HepG2 (cell line): ENCODE measurements at regions not wholly inside any gene's neighbourhood (a gene's known extent, or its start where the extent isn't known, plus 50 kb on each side); places are given as distances from the start of the nearest gene placed in this dataset.
A peak's percentile ranks its signal among the peaks of the same experiment; 100 is the strongest.

Experiments used
- ATAC-seq: fragments of 200-7000 bp; cut with Tn5 transposase; 3 replicates; pipeline ENCODE4 v1.9.1; 2020; ENCODE audit warnings: mild to moderate bottlenecking, moderate library complexity
- BruUV-seq: library from RNA; stranded (reverse); fragments of 400-500 nt; replicated peaks from 2 replicates; lab custom pipeline; 2021; lab: Mats Ljungman, UMichigan
- CTCF ChIA-PET: fragments of 300-600 bp; formaldehyde crosslinking; extraction: SDS; loops from one replicate; lab custom pipeline; 2021; ENCODE audit warnings: low total read pairs, inconsistent platforms, low intra/inter-chr PET ratio; lab: Yijun Ruan, JAX
- POLR2A ChIA-PET: fragments of 350-600 bp; sonication (Branson Sonifier 250); formaldehyde crosslinking; loops from one replicate; lab custom pipeline; 2020; ENCODE audit warnings: antibody characterized with exemption, inconsistent platforms; lab: Yijun Ruan, JAX
- DNase-seq: peaks from one replicate; pipeline ENCODE4 v3.0.0-alpha.2; 2015; ENCODE audit warnings: low spot score
- FAIRE-seq: peaks from 3 replicates; lab custom pipeline; 2011; peaks lifted over from hg19 to GRCh38; lab: Jason Lieb, UNC
- H2AFZ ChIP-seq: one replicate; pipeline ENCODE4 v1.6.1; 2011; ENCODE audit warnings: low read length, inconsistent platforms
- H3K27ac ChIP-seq: fragments of 300-600 bp; 3 replicates; pipeline ENCODE4 v1.8.0; 2011; ENCODE audit warnings: mixed run types, mild to moderate bottlenecking, mixed read lengths, low read length, inconsistent platforms; ENCODE audit not compliant: insufficient read depth; ENCODE audit errors: extremely low read length
- H3K27me3 ChIP-seq, 2 experiments: fragments of 200-600 bp in 1 of 2; 2 replicates in 1 of 2; 3 replicates in 1 of 2; pipeline versions ENCODE4 v1.6.0 to v1.8.0; 2011; ENCODE audit warnings: low read length in 2 of 2, mild to moderate bottlenecking in 2 of 2, moderate library complexity in 2 of 2, inconsistent platforms in 1 of 2; ENCODE audit not compliant: insufficient read depth in 2 of 2, control insufficient read depth in 1 of 2
- H3K36me3 ChIP-seq, 2 experiments: fragments of 200-600 bp in 1 of 2; replicated peaks in 1 of 2; 2 replicates in 1 of 2; 3 replicates in 1 of 2; pipeline versions ENCODE4 v1.5.1 to v1.8.0; 2011; ENCODE audit warnings: low read length in 2 of 2, inconsistent platforms in 1 of 2; ENCODE audit not compliant: insufficient read depth in 2 of 2, control insufficient read depth in 1 of 2
- H3K4me1 ChIP-seq: 2 replicates; pipeline ENCODE4 v1.5.1; 2012; ENCODE audit warnings: low read length, inconsistent platforms; ENCODE audit not compliant: insufficient read depth
- H3K4me2 ChIP-seq: 2 replicates; pipeline ENCODE4 v1.6.0; 2011; ENCODE audit warnings: low read depth, low read length, inconsistent platforms
- H3K4me3 ChIP-seq, 3 experiments: fragments of 200-600 bp in 1 of 3; sonication (generic), shearing (Covaris generic) in 1 of 3; replicated peaks in 1 of 3; 2 replicates each; pipeline ENCODE4 v1.5.1; 2011 to 2016; ENCODE audit warnings: low read length in 3 of 3, inconsistent platforms in 2 of 3, low read depth in 2 of 3, mild to moderate bottlenecking in 2 of 3, control low read depth in 1 of 3, mixed read lengths in 1 of 3; ENCODE audit not compliant: insufficient read depth in 1 of 3
- H3K79me2 ChIP-seq: one replicate; pipeline ENCODE4 v1.6.1; 2011; ENCODE audit warnings: low read length, inconsistent platforms; ENCODE audit not compliant: insufficient read depth
- H3K9ac ChIP-seq: 2 replicates; pipeline ENCODE4 v1.6.0; 2011; ENCODE audit warnings: mild to moderate bottlenecking, low read depth, low read length, inconsistent platforms; ENCODE audit not compliant: insufficient read depth
- H3K9me3 ChIP-seq: 2 replicates; pipeline ENCODE4 v1.5.1; 2012; ENCODE audit warnings: mild to moderate bottlenecking, low read length
- H4K20me1 ChIP-seq: 2 replicates; pipeline ENCODE4 v1.6.0; 2011; ENCODE audit warnings: inconsistent platforms, mild to moderate bottlenecking, low read length, moderate library complexity; ENCODE audit not compliant: insufficient read depth
- ATF1 ChIP-seq: IDR thresholded peaks from 2 replicates; pipeline ENCODE4 v1.6.1; 2016; ENCODE audit warnings: mild to moderate bottlenecking, control low read depth
- CAMTA2 ChIP-seq: sonication (generic); formaldehyde crosslinking; IDR thresholded peaks from 2 replicates; pipeline ENCODE4 v1.4.0; 2020; ENCODE audit warnings: mild to moderate bottlenecking, missing genetic modification reagents, borderline replicate concordance
- CBX1 ChIP-seq: IDR thresholded peaks from one replicate; pipeline ENCODE4 v1.6.1; 2016; ENCODE audit warnings: antibody characterized with exemption, low read depth
- CEBPB ChIP-seq: IDR thresholded peaks from 2 replicates; pipeline ENCODE4 v1.6.1; 2011; ENCODE audit warnings: low read depth, low read length, improper control_type of control experiment, borderline replicate concordance
- CEBPG ChIP-seq: IDR thresholded peaks from 2 replicates; pipeline ENCODE4 v1.6.1; 2016
- CHD2 ChIP-seq: IDR thresholded peaks from 2 replicates; pipeline ENCODE4 v1.6.1; 2011; ENCODE audit warnings: low read depth, low read length, improper control_type of control experiment
- GATAD2A ChIP-seq: IDR thresholded peaks from 2 replicates; pipeline ENCODE4 v1.6.1; 2016
- IRF2 ChIP-seq: IDR thresholded peaks from 2 replicates; pipeline ENCODE4 v1.6.1; 2018; ENCODE audit warnings: missing genetic modification reagents, missing compliant biosample characterization
- KMT2B ChIP-seq: IDR thresholded peaks from 2 replicates; pipeline ENCODE4 v1.6.1; 2016; ENCODE audit warnings: missing genetic modification reagents, missing compliant biosample characterization
- MXD4 ChIP-seq: IDR thresholded peaks from 2 replicates; pipeline ENCODE4 v1.6.1; 2016; ENCODE audit warnings: mild to moderate bottlenecking, missing biosample characterization, missing genetic modification reagents
- PITX1 ChIP-seq: sonication (generic); formaldehyde crosslinking; IDR thresholded peaks from 2 replicates; pipeline ENCODE4 v1.5.1; 2020; ENCODE audit warnings: mild to moderate bottlenecking, missing genetic modification reagents
- ZFX ChIP-seq: sonication (generic); formaldehyde crosslinking; IDR thresholded peaks from 2 replicates; pipeline ENCODE4 v1.4.0; 2020; ENCODE audit warnings: mild to moderate bottlenecking, low read depth, missing genetic modification reagents, moderate library complexity
- ZNF232 ChIP-seq: sonication (generic); formaldehyde crosslinking; IDR thresholded peaks from 2 replicates; pipeline ENCODE4 v1.4.0; 2020; ENCODE audit warnings: missing genetic modification reagents, borderline replicate concordance
- ZNF354B ChIP-seq: sonication (generic); formaldehyde crosslinking; IDR thresholded peaks from 2 replicates; pipeline ENCODE4 v1.8.0; 2022; ENCODE audit warnings: mild to moderate bottlenecking, missing genetic modification reagents
- ZNF703 ChIP-seq: sonication (generic); formaldehyde crosslinking; IDR thresholded peaks from 2 replicates; pipeline ENCODE4 v1.5.1; 2020; ENCODE audit warnings: missing genetic modification reagents, mild to moderate bottlenecking, moderate library complexity, borderline replicate concordance
- ZNF781 ChIP-seq: sonication (generic); formaldehyde crosslinking; IDR thresholded peaks from 2 replicates; pipeline ENCODE4 v1.5.1; 2020; ENCODE audit warnings: borderline replicate concordance, mild to moderate bottlenecking, missing genetic modification reagents; ENCODE audit errors: not compliant biosample characterization
- ZNF839 ChIP-seq: sonication (generic); formaldehyde crosslinking; IDR thresholded peaks from 2 replicates; pipeline ENCODE4 v1.4.0; 2020; ENCODE audit warnings: missing genetic modification reagents, mild to moderate bottlenecking, borderline replicate concordance
- WGBS: methylation state at CpG from one replicate; pipeline ENCODE4 v1.1.6; 2017; ENCODE audit warnings: low lambda C conversion rate; 5-methylcytosine and 5-hydroxymethylcytosine counted together
- in situ Hi-C: cut with HindIII; loops from 2 replicates; pipeline ENCODE4 v1.10.0; 2017; ENCODE audit warnings: low pct_unique_long_range_greater_than_20kb; ENCODE audit not compliant: extremely low pct_ligation_motif_present
- intact Hi-C: fragments of 100-400 bp; cut with micrococcal nuclease; formaldehyde crosslinking; loops from one replicate; pipeline ENCODE4 v1.10.0; 2022; ENCODE audit not compliant: unreplicated experiment
- TF ChIP-seq, protein P1 (sequence below): sonication (generic); formaldehyde crosslinking; IDR thresholded peaks from 2 replicates; pipeline ENCODE4 v1.4.0; 2020; ENCODE audit warnings: mild to moderate bottlenecking, missing genetic modification reagents
- TF ChIP-seq, protein P2 (sequence below): sonication (generic); formaldehyde crosslinking; IDR thresholded peaks from 2 replicates; pipeline ENCODE4 v1.5.1; 2020; ENCODE audit warnings: missing genetic modification reagents, mild to moderate bottlenecking, borderline replicate concordance
- TF ChIP-seq, protein P3 (sequence below): sonication (generic); formaldehyde crosslinking; IDR thresholded peaks from 2 replicates; pipeline ENCODE4 v1.5.1; 2020; ENCODE audit warnings: mild to moderate bottlenecking, moderate library complexity, missing genetic modification reagents
- TF ChIP-seq, protein P4 (sequence below): sonication (generic); formaldehyde crosslinking; conservative IDR thresholded peaks from 2 replicates; pipeline ENCODE4 v1.4.0; 2020; ENCODE audit warnings: missing genetic modification reagents

DNA sequence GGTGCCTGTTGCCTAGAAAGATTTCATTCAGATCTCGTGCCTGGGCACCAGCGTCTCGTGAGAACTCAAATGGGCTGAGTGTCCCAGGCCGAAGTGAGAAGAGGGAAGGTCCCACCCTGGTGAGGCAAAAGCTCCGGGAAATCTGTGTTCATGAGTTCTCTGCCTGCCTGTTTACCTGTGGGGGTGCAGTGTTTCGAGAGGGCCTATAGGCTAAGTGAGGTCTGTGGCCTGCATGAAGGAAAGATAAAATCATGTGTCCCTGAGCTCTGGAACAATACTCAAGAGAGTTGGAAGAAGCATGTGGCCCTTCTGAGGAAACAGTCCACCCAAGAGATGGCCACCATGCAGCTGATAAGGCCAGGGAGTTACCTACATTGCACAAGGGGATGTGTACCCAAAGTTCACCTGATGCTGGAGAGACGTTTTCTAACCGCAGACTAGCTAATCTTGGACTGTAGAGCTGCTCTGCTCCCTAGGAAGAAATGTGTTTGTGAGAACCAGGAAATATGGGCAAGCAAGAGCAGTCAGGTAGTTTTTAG lies 63.5 kb upstream of the ST3GAL5 start:
- no peak overlapping the region for H3K27ac ChIP-seq
- H3K9me3 ChIP-seq = no peaks in the 10 kb centered on the region
- H3K36me3 ChIP-seq = no peaks in the 10 kb centered on the region
- H2AFZ ChIP-seq = no peak overlapping the region
- ATAC-seq = peak; percentile 63
- in situ Hi-C loops = no loop called here
- no TSS peak for BruUV-seq
- POLR2A ChIA-PET = interaction anchor here (0.9 to 1.0 kb wide), 2 partner anchors 11 to 61 kb away, joined by 3 to 6 read pairs; no protein-coding TSS in a partner anchor
- H3K4me2 ChIP-seq = peak overlapping the region; percentile 50
- no peaks in the 10 kb centered on the region for H4K20me1 ChIP-seq
- WGBS = 23% methylated on average over 8 of the region's 8 CpGs
- H3K79me2 ChIP-seq = no peaks in the 10 kb centered on the region
- peaks cover 58% of the 10 kb centered on the region for H3K4me1 ChIP-seq
- no peaks in the 10 kb centered on the region; a peak in 1 of 5 replicates for H3K27me3 ChIP-seq
- no peak overlapping the region for H3K9ac ChIP-seq
- intact Hi-C loops = no loop called here
- FAIRE-seq = peak; percentile 82
- DNase-seq = no peak
- 0 out of 6 replicates have a peak overlapping the region, but pooled peaks of 1 of the 3 experiments have one; percentile 1 for H3K4me3 ChIP-seq
- CTCF ChIA-PET = no interaction called here
- TF ChIP-seq CEBPB (peak; percentile 73; the same call in 1 of the 2 replicates), IRF2 (CRISPR knock-in tag) (no peak), PITX1 (no peak), ZNF781 (CRISPR knock-in tag) (no peak), CAMTA2 (no peak), ZNF354B (no peak), ZNF839 (CRISPR knock-in tag) (no peak), CEBPG (CRISPR knock-in tag) (peak; percentile 58; the same call in 1 of the 2 replicates), GATAD2A (CRISPR knock-in tag) (0 out of 2 replicates have a peak, but pooled peaks have one; percentile 12), ATF1 (CRISPR knock-in tag) (no peak), MXD4 (CRISPR knock-in tag) (no peak), ZFX (CRISPR knock-in tag) (0 out of 2 replicates have a peak, but pooled peaks have one; percentile 18), KMT2B (CRISPR knock-in tag) (no peak), CHD2 (peak; percentile 69), CBX1 (no peak), ZNF703 (CRISPR knock-in tag) (no peak), ZNF232 (CRISPR knock-in tag) (no peak)
- TF ChIP-seq, protein P1, sequence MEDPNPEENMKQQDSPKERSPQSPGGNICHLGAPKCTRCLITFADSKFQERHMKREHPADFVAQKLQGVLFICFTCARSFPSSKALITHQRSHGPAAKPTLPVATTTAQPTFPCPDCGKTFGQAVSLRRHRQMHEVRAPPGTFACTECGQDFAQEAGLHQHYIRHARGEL (CRISPR knock-in tag) = no peak
- TF ChIP-seq, protein P2, sequence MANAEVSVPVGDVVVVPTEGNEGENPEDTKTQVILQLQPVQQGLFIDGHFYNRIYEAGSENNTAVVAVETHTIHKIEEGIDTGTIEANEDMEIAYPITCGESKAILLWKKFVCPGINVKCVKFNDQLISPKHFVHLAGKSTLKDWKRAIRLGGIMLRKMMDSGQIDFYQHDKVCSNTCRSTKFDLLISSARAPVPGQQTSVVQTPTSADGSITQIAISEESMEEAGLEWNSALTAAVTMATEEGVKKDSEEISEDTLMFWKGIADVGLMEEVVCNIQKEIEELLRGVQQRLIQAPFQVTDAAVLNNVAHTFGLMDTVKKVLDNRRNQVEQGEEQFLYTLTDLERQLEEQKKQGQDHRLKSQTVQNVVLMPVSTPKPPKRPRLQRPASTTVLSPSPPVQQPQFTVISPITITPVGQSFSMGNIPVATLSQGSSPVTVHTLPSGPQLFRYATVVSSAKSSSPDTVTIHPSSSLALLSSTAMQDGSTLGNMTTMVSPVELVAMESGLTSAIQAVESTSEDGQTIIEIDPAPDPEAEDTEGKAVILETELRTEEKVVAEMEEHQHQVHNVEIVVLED (CRISPR knock-in tag) = no peak
- TF ChIP-seq, protein P3, sequence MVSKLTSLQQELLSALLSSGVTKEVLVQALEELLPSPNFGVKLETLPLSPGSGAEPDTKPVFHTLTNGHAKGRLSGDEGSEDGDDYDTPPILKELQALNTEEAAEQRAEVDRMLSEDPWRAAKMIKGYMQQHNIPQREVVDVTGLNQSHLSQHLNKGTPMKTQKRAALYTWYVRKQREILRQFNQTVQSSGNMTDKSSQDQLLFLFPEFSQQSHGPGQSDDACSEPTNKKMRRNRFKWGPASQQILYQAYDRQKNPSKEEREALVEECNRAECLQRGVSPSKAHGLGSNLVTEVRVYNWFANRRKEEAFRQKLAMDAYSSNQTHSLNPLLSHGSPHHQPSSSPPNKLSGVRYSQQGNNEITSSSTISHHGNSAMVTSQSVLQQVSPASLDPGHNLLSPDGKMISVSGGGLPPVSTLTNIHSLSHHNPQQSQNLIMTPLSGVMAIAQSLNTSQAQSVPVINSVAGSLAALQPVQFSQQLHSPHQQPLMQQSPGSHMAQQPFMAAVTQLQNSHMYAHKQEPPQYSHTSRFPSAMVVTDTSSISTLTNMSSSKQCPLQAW = no peak
- TF ChIP-seq, protein P4, sequence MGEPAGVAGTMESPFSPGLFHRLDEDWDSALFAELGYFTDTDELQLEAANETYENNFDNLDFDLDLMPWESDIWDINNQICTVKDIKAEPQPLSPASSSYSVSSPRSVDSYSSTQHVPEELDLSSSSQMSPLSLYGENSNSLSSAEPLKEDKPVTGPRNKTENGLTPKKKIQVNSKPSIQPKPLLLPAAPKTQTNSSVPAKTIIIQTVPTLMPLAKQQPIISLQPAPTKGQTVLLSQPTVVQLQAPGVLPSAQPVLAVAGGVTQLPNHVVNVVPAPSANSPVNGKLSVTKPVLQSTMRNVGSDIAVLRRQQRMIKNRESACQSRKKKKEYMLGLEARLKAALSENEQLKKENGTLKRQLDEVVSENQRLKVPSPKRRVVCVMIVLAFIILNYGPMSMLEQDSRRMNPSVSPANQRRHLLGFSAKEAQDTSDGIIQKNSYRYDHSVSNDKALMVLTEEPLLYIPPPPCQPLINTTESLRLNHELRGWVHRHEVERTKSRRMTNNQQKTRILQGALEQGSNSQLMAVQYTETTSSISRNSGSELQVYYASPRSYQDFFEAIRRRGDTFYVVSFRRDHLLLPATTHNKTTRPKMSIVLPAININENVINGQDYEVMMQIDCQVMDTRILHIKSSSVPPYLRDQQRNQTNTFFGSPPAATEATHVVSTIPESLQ (CRISPR knock-in tag) = no peak
